ENCODE measurements at regions not wholly inside any gene's neighbourhood (a gene's known extent, or its start where the extent isn't known, plus 50 kb on each side); places are given as distances from the start of the nearest gene placed in this dataset.

- TF ChIP-seq POLR2A (IDR thresholded peaks at IDR 0.05; ENCODE audit: low read length) (no peak), GATA1 (IDR thresholded peaks at IDR 0.05; ENCODE audit: low read depth, low read length) (no peak)
These were observed 130.6 kb upstream of the MC4R start for GRCh38 chr18:60503199-60503598.
